GM20000 (cell line): ENCODE measurements at regions not wholly inside any gene's neighbourhood (a gene's known extent, or its start where the extent isn't known, plus 50 kb on each side); places are given as distances from the start of the nearest gene placed in this dataset.

Experiments
- DNase-seq: peaks from one replicate; pipeline ENCODE4 v3.0.0; 2012; ENCODE audit warnings: low spot score
- CTCF ChIP-seq: IDR thresholded peaks from 2 replicates; pipeline ENCODE4 v1.5.1; 2012; ENCODE audit warnings: mild to moderate bottlenecking, control low read depth; ENCODE audit errors: extremely low read depth, missing control alignments

- peak; percentile 56 for DNase-seq
- TF ChIP-seq CTCF: no peak
Measured at GRCh38 chr7:3094701-3095445, 51.2 kb upstream of the CARD11 start.

- TF ChIP-seq CTCF: no peak
- DNase-seq: no peak
Measured at GRCh38 chr7:3097734-3098133, 54.1 kb upstream of the CARD11 start.

- no peak for TF ChIP-seq CTCF
- DNase-seq: no peak
Measured at GRCh38 chr7:3102159-3102558, 58.5 kb upstream of the CARD11 start.

GRCh38 chr7:3103614-3104398 is 60.1 kb upstream of the CARD11 start:
- TF ChIP-seq CTCF: no peak
- DNase-seq: no peak

GRCh38 chr7:3105856-3106255 is 62.2 kb upstream of the CARD11 start:
- no peak for DNase-seq
- TF ChIP-seq CTCF: no peak

- TF ChIP-seq CTCF: no peak
- no peak for DNase-seq
Measured at GRCh38 chr7:3106361-3106826, 62.7 kb upstream of the CARD11 start.

- no peak for DNase-seq
- no peak for TF ChIP-seq CTCF
Measured at GRCh38 chr7:3107228-3107763, 63.6 kb upstream of the CARD11 start.
